OCI-LY3 (cell line): ENCODE measurements at regions not wholly inside any gene's neighbourhood (a gene's known extent, or its start where the extent isn't known, plus 50 kb on each side); places are given as distances from the start of the nearest gene placed in this dataset.
"Not testable (repeated sequence)": the region's sequence is repeated elsewhere in the genome, so short reads cannot be mapped to it uniquely, and the experiment has no call there.

Experiments
- H2AFZ ChIP-seq: fragments of 200-600, 300-600 bp; shearing (Covaris generic); 2 replicates; pipeline ENCODE4 v1.6.0; 2014; ENCODE audit warnings: antibody characterized with exemption, low read depth, low read length
- H3K27ac ChIP-seq: fragments of 200-600, 300-600 bp; sonication (generic); 2 replicates; pipeline ENCODE4 v1.5.1; 2014; ENCODE audit warnings: mild to moderate bottlenecking, low read length, moderate library complexity, mixed read lengths
- H3K27me3 ChIP-seq: fragments of 200-600, 300-600 bp; sonication (generic); 2 replicates; pipeline ENCODE4 v1.6.1; 2014; ENCODE audit warnings: low read depth, low read length, mixed read lengths
- H3K36me3 ChIP-seq: fragments of 200-600, 300-600 bp; sonication (generic); replicated peaks from 2 replicates; pipeline ENCODE3; 2014; ENCODE audit warnings: low read depth, low read length, mixed read lengths
- H3K4me1 ChIP-seq: fragments of 300-600, 200-600 bp; sonication (generic); 2 replicates; pipeline ENCODE4 v1.6.1; 2014; ENCODE audit warnings: low read length, mixed read lengths
- H3K4me2 ChIP-seq: fragments of 200-600, 300-600 bp; sonication (generic); 2 replicates; pipeline ENCODE4 v1.6.1; 2014; ENCODE audit warnings: low read length, mixed read lengths
- H3K4me3 ChIP-seq: fragments of 300-600, 200-600 bp; sonication (generic); 2 replicates; pipeline ENCODE4 v1.5.1; 2014; ENCODE audit warnings: antibody characterized with exemption, mild to moderate bottlenecking, low read length, moderate library complexity
- H3K79me2 ChIP-seq: fragments of 300-600, 200-600 bp; shearing (Covaris generic); 2 replicates; pipeline ENCODE4 v1.6.1; 2014; ENCODE audit warnings: mild to moderate bottlenecking, low read length, mixed read lengths
- H3K9ac ChIP-seq: fragments of 300-600, 200-600 bp; shearing (Covaris generic); 2 replicates; pipeline ENCODE4 v1.6.0; 2014; ENCODE audit warnings: mild to moderate bottlenecking, low read length, moderate library complexity
- H3K9me3 ChIP-seq: fragments of 200-600, 300-600 bp; shearing (Covaris generic); 2 replicates; pipeline ENCODE4 v1.6.1; 2014; ENCODE audit warnings: low read length, mixed read lengths; ENCODE audit not compliant: insufficient read depth
- H4K20me1 ChIP-seq: fragments of 200-600, 300-600 bp; sonication (generic); 2 replicates; pipeline ENCODE4 v1.6.1; 2016; ENCODE audit warnings: low read length, mixed read lengths; ENCODE audit not compliant: insufficient read depth
- EZH2phosphoT487 ChIP-seq: fragments of 200-600 bp; shearing (Covaris generic); IDR thresholded peaks from 2 replicates; pipeline ENCODE4 v1.6.1; 2018; ENCODE audit warnings: antibody characterized with exemption, mixed run types, low read depth
- TF ChIP-seq, protein P1 (sequence below): fragments of 200-600, 300-600 bp; sonication (generic); IDR thresholded peaks from 2 replicates; pipeline ENCODE4 v1.5.1; 2014; ENCODE audit warnings: antibody characterized with exemption, low read length, low read depth

DNA sequence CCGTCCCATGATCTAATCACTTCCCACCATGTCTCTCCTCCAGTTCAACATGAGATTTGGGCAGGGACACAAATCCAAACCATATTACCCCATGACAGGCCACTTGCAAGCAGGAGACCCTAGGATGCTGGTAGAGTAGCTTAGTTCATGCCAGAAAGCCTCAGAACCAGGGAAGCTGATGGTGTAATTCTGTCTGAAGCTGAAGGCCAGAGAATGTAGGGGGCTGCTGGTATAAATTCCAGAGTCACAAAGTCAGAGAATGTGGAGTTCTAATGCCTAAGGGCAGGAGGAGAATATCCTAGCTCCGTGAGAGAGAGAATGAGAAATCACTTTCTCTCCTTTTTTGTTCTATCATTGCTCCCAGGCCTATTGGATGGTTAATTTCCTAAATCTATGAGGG lies 90.3 kb upstream of the IMPG1 start:
- no peak for TF ChIP-seq EZH2phosphoT487
- TF ChIP-seq, protein P1, sequence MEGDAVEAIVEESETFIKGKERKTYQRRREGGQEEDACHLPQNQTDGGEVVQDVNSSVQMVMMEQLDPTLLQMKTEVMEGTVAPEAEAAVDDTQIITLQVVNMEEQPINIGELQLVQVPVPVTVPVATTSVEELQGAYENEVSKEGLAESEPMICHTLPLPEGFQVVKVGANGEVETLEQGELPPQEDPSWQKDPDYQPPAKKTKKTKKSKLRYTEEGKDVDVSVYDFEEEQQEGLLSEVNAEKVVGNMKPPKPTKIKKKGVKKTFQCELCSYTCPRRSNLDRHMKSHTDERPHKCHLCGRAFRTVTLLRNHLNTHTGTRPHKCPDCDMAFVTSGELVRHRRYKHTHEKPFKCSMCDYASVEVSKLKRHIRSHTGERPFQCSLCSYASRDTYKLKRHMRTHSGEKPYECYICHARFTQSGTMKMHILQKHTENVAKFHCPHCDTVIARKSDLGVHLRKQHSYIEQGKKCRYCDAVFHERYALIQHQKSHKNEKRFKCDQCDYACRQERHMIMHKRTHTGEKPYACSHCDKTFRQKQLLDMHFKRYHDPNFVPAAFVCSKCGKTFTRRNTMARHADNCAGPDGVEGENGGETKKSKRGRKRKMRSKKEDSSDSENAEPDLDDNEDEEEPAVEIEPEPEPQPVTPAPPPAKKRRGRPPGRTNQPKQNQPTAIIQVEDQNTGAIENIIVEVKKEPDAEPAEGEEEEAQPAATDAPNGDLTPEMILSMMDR: no peak
- no peak overlapping the region for H3K9ac ChIP-seq
- no peaks in the 10 kb centered on the region for H4K20me1 ChIP-seq
- no peaks in the 10 kb centered on the region for H3K9me3 ChIP-seq
- H3K36me3 ChIP-seq: no peaks in the 10 kb centered on the region
- peaks cover 27% of the 10 kb centered on the region for H3K4me1 ChIP-seq
- no peak overlapping the region for H3K4me2 ChIP-seq
- no peaks in the 10 kb centered on the region for H3K79me2 ChIP-seq
- H3K4me3 ChIP-seq: no peak overlapping the region
- H3K27ac ChIP-seq: no peak overlapping the region
- no peak overlapping the region for H2AFZ ChIP-seq
- no peaks in the 10 kb centered on the region for H3K27me3 ChIP-seq

DNA sequence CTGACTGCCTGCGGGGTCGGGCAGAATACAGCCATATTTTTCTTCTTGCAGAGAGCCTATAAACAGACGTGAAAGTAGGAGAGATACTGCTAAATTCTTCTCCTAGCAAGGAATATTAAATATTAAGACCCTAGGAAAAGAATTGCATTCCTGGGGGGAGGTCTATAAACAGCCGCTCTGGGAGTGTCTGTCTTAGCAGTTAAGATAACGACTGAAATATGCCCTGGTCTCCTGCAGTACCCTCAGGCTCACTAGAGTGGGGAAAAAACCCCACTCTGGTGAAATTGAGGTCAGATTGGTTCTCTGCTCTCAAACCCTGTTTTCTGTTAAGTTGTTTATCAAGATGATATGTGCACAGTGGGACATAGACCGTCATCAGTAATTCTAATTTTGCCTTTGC lies 85.3 kb upstream of the IMPG1 start:
- not testable (repeated sequence) for H3K36me3 ChIP-seq, H3K4me2 ChIP-seq, H3K9ac ChIP-seq, H3K27me3 ChIP-seq, H3K79me2 ChIP-seq, H3K4me1 ChIP-seq, H3K27ac ChIP-seq, H2AFZ ChIP-seq, H4K20me1 ChIP-seq, H3K9me3 ChIP-seq, H3K4me3 ChIP-seq

DNA sequence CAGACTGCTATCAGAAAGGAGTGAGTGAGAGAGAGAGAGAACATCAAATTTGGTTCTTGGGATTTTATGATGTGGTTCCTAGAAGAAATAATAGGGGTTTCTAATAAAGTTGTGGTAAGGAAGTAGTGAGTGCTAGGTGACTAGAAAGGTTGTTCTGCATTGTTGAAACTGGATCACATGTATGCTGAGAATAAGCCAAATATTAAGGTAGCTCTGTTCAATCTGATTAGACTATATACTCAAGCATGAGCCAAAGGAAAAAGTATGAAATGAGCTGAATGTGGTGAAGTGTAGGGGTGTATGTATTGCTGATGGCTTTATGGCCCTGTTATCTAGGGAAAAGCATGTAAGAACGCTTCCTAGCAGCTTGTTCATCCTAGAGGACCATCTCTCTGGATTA lies 63.0 kb upstream of the IMPG1 start:
- no peak overlapping the region for H3K27ac ChIP-seq
- H3K9me3 ChIP-seq: no peaks in the 10 kb centered on the region
- H3K4me2 ChIP-seq: no peak overlapping the region
- H3K36me3 ChIP-seq: no peaks in the 10 kb centered on the region
- H4K20me1 ChIP-seq: no peaks in the 10 kb centered on the region
- no peak for TF ChIP-seq EZH2phosphoT487
- TF ChIP-seq, protein P1: no peak
- H3K9ac ChIP-seq: no peak overlapping the region
- H3K27me3 ChIP-seq: no peaks in the 10 kb centered on the region
- H3K79me2 ChIP-seq: no peaks in the 10 kb centered on the region
- H3K4me3 ChIP-seq: no peak overlapping the region
- no peaks in the 10 kb centered on the region for H3K4me1 ChIP-seq
- H2AFZ ChIP-seq: no peak overlapping the region

DNA sequence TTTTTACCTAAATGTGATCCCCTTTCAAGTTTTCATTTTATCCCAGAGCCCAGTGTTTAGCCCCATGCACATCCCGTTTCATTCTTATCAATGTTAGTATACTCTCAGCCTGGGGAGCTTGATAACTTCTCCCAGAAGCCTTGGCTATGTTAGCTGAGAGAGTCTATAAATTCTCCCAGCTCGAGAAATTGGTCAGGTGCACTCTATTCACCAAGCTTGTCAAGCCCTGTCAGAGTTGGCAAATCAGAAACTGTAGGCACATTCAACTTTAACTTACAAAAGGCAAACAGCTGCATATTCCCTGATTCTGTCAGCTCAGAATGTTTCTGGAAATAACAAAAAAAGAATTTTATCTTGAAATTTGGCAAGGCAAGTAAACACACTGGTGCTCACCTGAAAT lies 62.2 kb upstream of the IMPG1 start:
- Histone ChIP-seq H3K9ac (no peak overlapping the region), H3K79me2 (no peaks in the 10 kb centered on the region), H3K4me2 (no peak overlapping the region), H3K36me3 (no peaks in the 10 kb centered on the region), H3K27me3 (no peaks in the 10 kb centered on the region), H2AFZ (no peak overlapping the region), H3K4me3 (no peak overlapping the region), H3K4me1 (no peaks in the 10 kb centered on the region), H3K9me3 (no peaks in the 10 kb centered on the region), H4K20me1 (no peaks in the 10 kb centered on the region), H3K27ac (no peak overlapping the region)
- TF ChIP-seq, protein P1: no peak
- no peak for TF ChIP-seq EZH2phosphoT487

DNA sequence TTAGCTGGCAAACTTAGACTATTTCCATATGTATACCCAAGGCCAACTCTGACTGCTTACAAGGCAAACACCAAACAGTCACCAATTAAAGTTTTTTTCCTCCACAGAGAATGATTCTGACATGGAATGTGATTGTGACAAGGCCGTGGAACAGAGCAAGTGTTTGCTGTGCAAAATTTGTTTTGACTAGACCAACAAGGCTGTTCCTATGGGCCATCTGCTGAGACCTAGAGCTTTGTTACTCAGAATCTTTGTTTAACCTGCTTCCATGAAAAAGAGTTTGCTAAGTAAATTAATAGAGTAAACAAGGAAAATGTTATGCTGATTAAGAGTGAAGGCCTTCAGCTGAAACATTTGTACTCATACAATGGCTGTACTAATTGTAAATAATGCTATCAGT lies 51.6 kb upstream of the IMPG1 start:
- TF ChIP-seq EZH2phosphoT487: no peak
- TF ChIP-seq, protein P1: no peak
- Histone ChIP-seq H3K9me3 (no peaks in the 10 kb centered on the region), H4K20me1 (no peaks in the 10 kb centered on the region), H3K27me3 (no peaks in the 10 kb centered on the region), H3K4me2 (no peak overlapping the region), H3K4me1 (no peaks in the 10 kb centered on the region), H2AFZ (no peak overlapping the region), H3K9ac (no peak overlapping the region), H3K79me2 (no peaks in the 10 kb centered on the region), H3K27ac (no peak overlapping the region), H3K36me3 (no peaks in the 10 kb centered on the region), H3K4me3 (no peak overlapping the region)
